HCT116 (cell line): ENCODE measurements at regions not wholly inside any gene's neighbourhood (a gene's known extent, or its start where the extent isn't known, plus 50 kb on each side); places are given as distances from the start of the nearest gene placed in this dataset.

Experiments
- ATAC-seq: fragments of 200-7000 bp; cut with Tn5 transposase; 2 replicates; pipeline ENCODE4 v1.9.1; 2020; ENCODE audit warnings: mild to moderate bottlenecking, moderate library complexity
- BruUV-seq: library from RNA; stranded (reverse); fragments of 400-500 nt; replicated peaks from 2 replicates; lab custom pipeline; 2021; lab: Mats Ljungman, UMichigan
- CTCF ChIA-PET: fragments of 300-600 bp; sonication (Branson Sonifier 250); formaldehyde crosslinking; loops from one replicate; lab custom pipeline; 2021; ENCODE audit warnings: antibody characterized with exemption; lab: Charles Lee
- POLR2A ChIA-PET: fragments of 300-600, 350-600 bp; sonication (Branson Sonifier 250); formaldehyde crosslinking; loops from one replicate; lab custom pipeline; 2021; ENCODE audit warnings: antibody characterized with exemption; lab: Charles Lee
- RAD21 ChIA-PET, 2 experiments: fragments of 300-600 bp; sonication (Branson Sonifier 250); formaldehyde crosslinking; loops; one replicate each; lab custom pipeline; 2023; ENCODE audit warnings: low total read pairs in 2 of 2; ENCODE audit not compliant: uncharacterized antibody in 2 of 2, unreplicated experiment in 2 of 2, low non-redundant PET in 1 of 2; lab: Charles Lee
- DNase-seq: peaks from one replicate; pipeline ENCODE4 v3.0.0-alpha.2; 2010; ENCODE audit warnings: low read depth, low spot score
- H2AFZ ChIP-seq: fragments of 200-600 bp; shearing (Covaris generic), sonication (generic); 2 replicates; pipeline ENCODE4 v1.6.1; 2017; ENCODE audit warnings: low read depth, mixed run types, mixed read lengths, antibody characterized with exemption, low read length; ENCODE audit not compliant: poor library complexity, severe bottlenecking
- H3K27ac ChIP-seq: 2 replicates; pipeline ENCODE4 v1.5.1; 2012; ENCODE audit warnings: low read depth, low read length
- H3K27me3 ChIP-seq: fragments of 200-600 bp; sonication (generic); 2 replicates; pipeline ENCODE4 v1.6.1; 2016; ENCODE audit warnings: mixed run types, low read length, mixed read lengths; ENCODE audit not compliant: insufficient read depth
- H3K36me3 ChIP-seq, 2 experiments: fragments of 200-500 bp in 1 of 2; fragments of 200-600 bp in 1 of 2; sonication (Bioruptor generic) in 1 of 2; sonication (generic) in 1 of 2; 2 replicates each; pipeline versions ENCODE4 v1.5.1 to v1.6.1; 2014 to 2016; ENCODE audit warnings: low read length in 2 of 2, inconsistent platforms in 1 of 2, mixed read lengths in 1 of 2, mixed run types in 1 of 2; ENCODE audit not compliant: insufficient read depth in 2 of 2, control insufficient read depth in 1 of 2
- H3K4me1 ChIP-seq, 2 experiments: fragments of 200-600 bp in 1 of 2; sonication (generic) in 1 of 2; 2 replicates each; pipeline versions ENCODE4 v1.5.1 to v1.6.1; 2012 to 2017; ENCODE audit warnings: low read length in 2 of 2, inconsistent platforms in 1 of 2, mild to moderate bottlenecking in 1 of 2, mixed read lengths in 1 of 2, mixed run types in 1 of 2, moderate library complexity in 1 of 2; ENCODE audit not compliant: insufficient read depth in 2 of 2, control insufficient read depth in 1 of 2
- H3K4me2 ChIP-seq: fragments of 200-600 bp; sonication (generic); 2 replicates; pipeline ENCODE4 v1.6.1; 2017; ENCODE audit warnings: mixed run types, low read length, mixed read lengths
- H3K4me3 ChIP-seq, 2 experiments: fragments of 200-600 bp in 1 of 2; sonication (generic) in 1 of 2; replicated peaks in 1 of 2; 2 replicates each; pipeline ENCODE4 v1.5.1; 2011 to 2016; ENCODE audit warnings: low read length in 2 of 2, control low read depth in 1 of 2, low read depth in 1 of 2, mild to moderate bottlenecking in 1 of 2, mixed read lengths in 1 of 2, mixed run types in 1 of 2
- H3K79me2 ChIP-seq: fragments of 200-600 bp; sonication (generic); 2 replicates; pipeline ENCODE4 v1.6.1; 2017; ENCODE audit warnings: mild to moderate bottlenecking, mixed run types, low read length, moderate library complexity, mixed read lengths; ENCODE audit not compliant: insufficient read depth
- H3K9ac ChIP-seq: fragments of 200-600 bp; sonication (generic); 2 replicates; pipeline ENCODE4 v1.6.1; 2016; ENCODE audit warnings: low read length, mixed read lengths
- H3K9me2 ChIP-seq: fragments of 200-600 bp; sonication (generic), shearing (Covaris generic); 2 replicates; pipeline ENCODE4 v1.6.1; 2017; ENCODE audit warnings: mixed run types, mild to moderate bottlenecking, moderate library complexity; ENCODE audit not compliant: insufficient read depth
- H3K9me3 ChIP-seq, 2 experiments: fragments of 200-500 bp in 1 of 2; fragments of 200-600 bp in 1 of 2; sonication (Bioruptor generic) in 1 of 2; sonication (generic) in 1 of 2; 2 replicates each; pipeline ENCODE4 v1.6.1; 2014 to 2017; ENCODE audit warnings: low read length in 2 of 2, mixed read lengths in 2 of 2, inconsistent platforms in 1 of 2, low read depth in 1 of 2, mild to moderate bottlenecking in 1 of 2, mixed run types in 1 of 2, moderate library complexity in 1 of 2; ENCODE audit not compliant: control insufficient read depth in 1 of 2, insufficient read depth in 1 of 2
- H4K20me1 ChIP-seq: fragments of 200-600 bp; sonication (generic), shearing (Covaris generic); 2 replicates; pipeline ENCODE4 v1.6.1; 2017; ENCODE audit warnings: mixed run types, mild to moderate bottlenecking, moderate library complexity; ENCODE audit not compliant: insufficient read depth
- CBX3 ChIP-seq: IDR thresholded peaks from 2 replicates; pipeline ENCODE4 v1.6.1; 2012; ENCODE audit warnings: low read depth
- CEBPB ChIP-seq: IDR thresholded peaks from 2 replicates; pipeline ENCODE4 v1.6.1; 2012; ENCODE audit warnings: low read depth
- EGR1 ChIP-seq: IDR thresholded peaks from 2 replicates; pipeline ENCODE4 v1.6.1; 2012; ENCODE audit warnings: low read depth
- ELF1 ChIP-seq: IDR thresholded peaks from 2 replicates; pipeline ENCODE4 v1.6.1; 2012; ENCODE audit warnings: low read depth, borderline replicate concordance
- EZH2phosphoT487 ChIP-seq: fragments of 200-600 bp; IDR thresholded peaks from 2 replicates; pipeline ENCODE4 v1.6.1; 2018; ENCODE audit warnings: antibody characterized with exemption, borderline replicate concordance
- JUND ChIP-seq: IDR thresholded peaks from 2 replicates; pipeline ENCODE4 v1.6.1; 2012
- POLR2A ChIP-seq: IDR thresholded peaks from 2 replicates; pipeline ENCODE4 v1.7.0; 2011; ENCODE audit warnings: borderline replicate concordance; ENCODE audit not compliant: insufficient read depth, insufficient read length; ENCODE audit errors: extremely low read depth
- POLR2AphosphoS5 ChIP-seq: IDR thresholded peaks from 2 replicates; pipeline ENCODE4 v1.6.1; 2011; ENCODE audit warnings: mild to moderate bottlenecking, low read depth, low read length, moderate library complexity
- RAD21 ChIP-seq: IDR thresholded peaks from 2 replicates; pipeline ENCODE4 v1.6.1; 2012; ENCODE audit warnings: low read depth, mild to moderate bottlenecking
- SIN3A ChIP-seq: IDR thresholded peaks from 2 replicates; pipeline ENCODE4 v1.6.1; 2012; ENCODE audit warnings: low read depth
- SP1 ChIP-seq: IDR thresholded peaks from 2 replicates; pipeline ENCODE4 v1.6.1; 2012; ENCODE audit warnings: low read depth
- SRF ChIP-seq: IDR thresholded peaks from 2 replicates; pipeline ENCODE4 v1.6.1; 2012; ENCODE audit warnings: low read depth
- YY1 ChIP-seq: IDR thresholded peaks from 2 replicates; pipeline ENCODE4 v1.6.1; 2011; ENCODE audit warnings: low read length, low read depth, moderate library complexity, mild to moderate bottlenecking; ENCODE audit not compliant: insufficient replicate concordance; ENCODE audit errors: extremely low read depth
- ZFX ChIP-seq: fragments of 450-650 bp; IDR thresholded peaks from 2 replicates; pipeline ENCODE4 v1.6.1; 2017
- ZNF274 ChIP-seq: fragments of 200-500 bp; sonication (Bioruptor generic); IDR thresholded peaks from 2 replicates; pipeline ENCODE4 v1.6.1; 2014; ENCODE audit warnings: mild to moderate bottlenecking, low read depth, low read length, inconsistent platforms
- intact Hi-C: fragments of 100-400 bp; cut with micrococcal nuclease; formaldehyde crosslinking; loops from 2 replicates; pipeline ENCODE4 v1.10.0; 2022
- TF ChIP-seq, protein P1 (sequence below), 3 experiments: fragments of 200-600 bp in 1 of 3; sonication (generic) in 1 of 3; IDR thresholded peaks in 2 of 3; conservative IDR thresholded peaks in 1 of 3; 2 replicates each; pipeline ENCODE4 v1.5.1; 2012 to 2017; ENCODE audit warnings: low read depth in 2 of 3, low read length in 2 of 3, antibody characterized with exemption in 1 of 3, borderline replicate concordance in 1 of 3, control low read depth in 1 of 3, mild to moderate bottlenecking in 1 of 3, mixed read lengths in 1 of 3, mixed run types in 1 of 3, moderate library complexity in 1 of 3; ENCODE audit not compliant: insufficient read depth in 1 of 3
- TF ChIP-seq, protein P2 (sequence below): IDR thresholded peaks from 2 replicates; pipeline ENCODE4 v1.6.1; 2012; ENCODE audit warnings: low read depth
- TF ChIP-seq, protein P3 (sequence below): IDR thresholded peaks from 2 replicates; pipeline ENCODE4 v1.6.1; 2011; ENCODE audit warnings: mild to moderate bottlenecking, low read length, moderate library complexity; ENCODE audit not compliant: insufficient replicate concordance; ENCODE audit errors: extremely low read depth
- TF ChIP-seq, protein P4 (sequence below): IDR thresholded peaks from 2 replicates; pipeline ENCODE4 v1.6.1; 2012

DNA sequence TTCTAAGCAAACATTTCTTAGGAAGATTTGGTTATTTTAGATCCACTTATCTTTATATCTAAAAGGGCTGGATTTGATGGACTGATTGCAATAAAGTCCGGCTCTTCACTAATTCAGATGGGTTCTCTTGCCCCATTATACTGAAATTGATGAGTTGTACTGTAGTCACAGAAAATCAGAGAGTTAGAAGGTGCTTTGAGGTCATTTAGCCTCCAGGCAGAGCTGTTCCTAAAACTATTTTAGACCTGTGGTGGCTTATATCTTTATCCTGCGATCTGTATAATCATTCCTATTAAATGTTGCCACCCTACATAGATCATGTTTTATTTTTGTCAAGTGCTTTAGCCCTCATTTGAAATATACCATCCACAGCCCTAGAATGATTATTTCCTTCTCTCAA is 61.3 kb upstream of the ATXN1 start:
- Histone ChIP-seq H2AFZ (no peak overlapping the region), H3K36me3 (no peaks in the 10 kb centered on the region), H3K27me3 (no peaks in the 10 kb centered on the region), H3K4me1 (no peaks in the 10 kb centered on the region), H3K9me2 (no peaks in the 10 kb centered on the region), H3K9ac (no peak overlapping the region), H3K4me2 (no peak overlapping the region), H3K9me3 (no peaks in the 10 kb centered on the region), H4K20me1 (no peaks in the 10 kb centered on the region), H3K4me3 (no peak overlapping the region), H3K79me2 (no peaks in the 10 kb centered on the region), H3K27ac (no peak overlapping the region)
- no TSS peak for BruUV-seq
- intact Hi-C loops = no loop called here
- RAD21 ChIA-PET = no interaction called here
- TF ChIP-seq YY1 = no peak
- TF ChIP-seq, protein P1, sequence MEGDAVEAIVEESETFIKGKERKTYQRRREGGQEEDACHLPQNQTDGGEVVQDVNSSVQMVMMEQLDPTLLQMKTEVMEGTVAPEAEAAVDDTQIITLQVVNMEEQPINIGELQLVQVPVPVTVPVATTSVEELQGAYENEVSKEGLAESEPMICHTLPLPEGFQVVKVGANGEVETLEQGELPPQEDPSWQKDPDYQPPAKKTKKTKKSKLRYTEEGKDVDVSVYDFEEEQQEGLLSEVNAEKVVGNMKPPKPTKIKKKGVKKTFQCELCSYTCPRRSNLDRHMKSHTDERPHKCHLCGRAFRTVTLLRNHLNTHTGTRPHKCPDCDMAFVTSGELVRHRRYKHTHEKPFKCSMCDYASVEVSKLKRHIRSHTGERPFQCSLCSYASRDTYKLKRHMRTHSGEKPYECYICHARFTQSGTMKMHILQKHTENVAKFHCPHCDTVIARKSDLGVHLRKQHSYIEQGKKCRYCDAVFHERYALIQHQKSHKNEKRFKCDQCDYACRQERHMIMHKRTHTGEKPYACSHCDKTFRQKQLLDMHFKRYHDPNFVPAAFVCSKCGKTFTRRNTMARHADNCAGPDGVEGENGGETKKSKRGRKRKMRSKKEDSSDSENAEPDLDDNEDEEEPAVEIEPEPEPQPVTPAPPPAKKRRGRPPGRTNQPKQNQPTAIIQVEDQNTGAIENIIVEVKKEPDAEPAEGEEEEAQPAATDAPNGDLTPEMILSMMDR (IDR thresholded peaks at IDR 0.05 in 2 of 3, conservative IDR thresholded peaks at IDR 0.05 in 1 of 3; ENCODE audit: borderline replicate concordance in 1 of 3, insufficient read depth in 1 of 3, low read depth in 2 of 3, low read length in 2 of 3) = no peak
- TF ChIP-seq EGR1 = no peak
- TF ChIP-seq POLR2AphosphoS5 = no peak
- TF ChIP-seq CEBPB = no peak
- TF ChIP-seq SRF = no peak
- TF ChIP-seq, protein P2, sequence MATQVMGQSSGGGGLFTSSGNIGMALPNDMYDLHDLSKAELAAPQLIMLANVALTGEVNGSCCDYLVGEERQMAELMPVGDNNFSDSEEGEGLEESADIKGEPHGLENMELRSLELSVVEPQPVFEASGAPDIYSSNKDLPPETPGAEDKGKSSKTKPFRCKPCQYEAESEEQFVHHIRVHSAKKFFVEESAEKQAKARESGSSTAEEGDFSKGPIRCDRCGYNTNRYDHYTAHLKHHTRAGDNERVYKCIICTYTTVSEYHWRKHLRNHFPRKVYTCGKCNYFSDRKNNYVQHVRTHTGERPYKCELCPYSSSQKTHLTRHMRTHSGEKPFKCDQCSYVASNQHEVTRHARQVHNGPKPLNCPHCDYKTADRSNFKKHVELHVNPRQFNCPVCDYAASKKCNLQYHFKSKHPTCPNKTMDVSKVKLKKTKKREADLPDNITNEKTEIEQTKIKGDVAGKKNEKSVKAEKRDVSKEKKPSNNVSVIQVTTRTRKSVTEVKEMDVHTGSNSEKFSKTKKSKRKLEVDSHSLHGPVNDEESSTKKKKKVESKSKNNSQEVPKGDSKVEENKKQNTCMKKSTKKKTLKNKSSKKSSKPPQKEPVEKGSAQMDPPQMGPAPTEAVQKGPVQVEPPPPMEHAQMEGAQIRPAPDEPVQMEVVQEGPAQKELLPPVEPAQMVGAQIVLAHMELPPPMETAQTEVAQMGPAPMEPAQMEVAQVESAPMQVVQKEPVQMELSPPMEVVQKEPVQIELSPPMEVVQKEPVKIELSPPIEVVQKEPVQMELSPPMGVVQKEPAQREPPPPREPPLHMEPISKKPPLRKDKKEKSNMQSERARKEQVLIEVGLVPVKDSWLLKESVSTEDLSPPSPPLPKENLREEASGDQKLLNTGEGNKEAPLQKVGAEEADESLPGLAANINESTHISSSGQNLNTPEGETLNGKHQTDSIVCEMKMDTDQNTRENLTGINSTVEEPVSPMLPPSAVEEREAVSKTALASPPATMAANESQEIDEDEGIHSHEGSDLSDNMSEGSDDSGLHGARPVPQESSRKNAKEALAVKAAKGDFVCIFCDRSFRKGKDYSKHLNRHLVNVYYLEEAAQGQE = no peak
- TF ChIP-seq JUND = no peak
- TF ChIP-seq ZFX = no peak
- TF ChIP-seq CBX3 = no peak
- TF ChIP-seq POLR2A = no peak
- no peak for TF ChIP-seq SP1
- TF ChIP-seq, protein P3, sequence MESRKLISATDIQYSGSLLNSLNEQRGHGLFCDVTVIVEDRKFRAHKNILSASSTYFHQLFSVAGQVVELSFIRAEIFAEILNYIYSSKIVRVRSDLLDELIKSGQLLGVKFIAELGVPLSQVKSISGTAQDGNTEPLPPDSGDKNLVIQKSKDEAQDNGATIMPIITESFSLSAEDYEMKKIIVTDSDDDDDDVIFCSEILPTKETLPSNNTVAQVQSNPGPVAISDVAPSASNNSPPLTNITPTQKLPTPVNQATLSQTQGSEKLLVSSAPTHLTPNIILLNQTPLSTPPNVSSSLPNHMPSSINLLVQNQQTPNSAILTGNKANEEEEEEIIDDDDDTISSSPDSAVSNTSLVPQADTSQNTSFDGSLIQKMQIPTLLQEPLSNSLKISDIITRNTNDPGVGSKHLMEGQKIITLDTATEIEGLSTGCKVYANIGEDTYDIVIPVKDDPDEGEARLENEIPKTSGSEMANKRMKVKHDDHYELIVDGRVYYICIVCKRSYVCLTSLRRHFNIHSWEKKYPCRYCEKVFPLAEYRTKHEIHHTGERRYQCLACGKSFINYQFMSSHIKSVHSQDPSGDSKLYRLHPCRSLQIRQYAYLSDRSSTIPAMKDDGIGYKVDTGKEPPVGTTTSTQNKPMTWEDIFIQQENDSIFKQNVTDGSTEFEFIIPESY = no peak
- no peak for TF ChIP-seq EZH2phosphoT487
- TF ChIP-seq ZNF274 = no peak
- no peak for TF ChIP-seq ELF1
- no peak for TF ChIP-seq RAD21
- no peak for TF ChIP-seq SIN3A
- TF ChIP-seq, protein P4, sequence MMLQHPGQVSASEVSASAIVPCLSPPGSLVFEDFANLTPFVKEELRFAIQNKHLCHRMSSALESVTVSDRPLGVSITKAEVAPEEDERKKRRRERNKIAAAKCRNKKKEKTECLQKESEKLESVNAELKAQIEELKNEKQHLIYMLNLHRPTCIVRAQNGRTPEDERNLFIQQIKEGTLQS = no peak
- DNase-seq = no peak
- ATAC-seq = no peak
- CTCF ChIA-PET = no interaction called here
- POLR2A ChIA-PET = no interaction called here
